Ectodermal cell (in vitro differentiated cells): ENCODE measurements at regions not wholly inside any gene's neighbourhood (a gene's known extent, or its start where the extent isn't known, plus 50 kb on each side); places are given as distances from the start of the nearest gene placed in this dataset.

Source experiments
- H3K27ac ChIP-seq: 2 replicates; pipeline ENCODE4 v1.7.0; 2013; ENCODE audit warnings: mild to moderate bottlenecking, low read depth, low read length; ENCODE audit not compliant: insufficient read depth, poor library complexity, severe bottlenecking
- H3K27me3 ChIP-seq: 2 replicates; pipeline ENCODE4 v1.7.0; 2013; ENCODE audit warnings: mild to moderate bottlenecking, low read length; ENCODE audit not compliant: insufficient read depth, control insufficient read depth, poor library complexity, severe bottlenecking
- H3K36me3 ChIP-seq: one replicate; pipeline ENCODE4 v1.7.0; 2013; ENCODE audit warnings: low read length; ENCODE audit not compliant: control insufficient read depth, insufficient read depth
- H3K4me1 ChIP-seq: one replicate; pipeline ENCODE4 v1.7.0; 2013; ENCODE audit warnings: low read length; ENCODE audit not compliant: control insufficient read depth, insufficient read depth
- H3K4me3 ChIP-seq: 2 replicates; pipeline ENCODE4 v1.7.0; 2013; ENCODE audit warnings: low read depth, low read length, control low read depth; ENCODE audit not compliant: insufficient read depth
- H3K9me3 ChIP-seq: 2 replicates; pipeline ENCODE4 v1.7.0; 2013; ENCODE audit warnings: mild to moderate bottlenecking, low read length, moderate library complexity; ENCODE audit not compliant: control insufficient read depth
- WGBS, 2 experiments: methylation state at CpG; one replicate each; pipeline ENCODE4 v1.1.7; 2013; ENCODE audit warnings: missing lambda C conversion rate in 2 of 2; 5-methylcytosine and 5-hydroxymethylcytosine counted together

GRCh38 chr4:62301500-62301899, 1101.4 kb downstream of the ADGRL3 start:
- Histone ChIP-seq H3K4me3 (no peak overlapping the region), H3K27ac (no peak overlapping the region), H3K36me3 (no peaks in the 10 kb centered on the region), H3K4me1 (no peaks in the 10 kb centered on the region), H3K9me3 (no peaks in the 10 kb centered on the region), H3K27me3 (no peaks in the 10 kb centered on the region)
- 94% methylated on average over 3 of the region's 3 CpGs for WGBS, 2 experiments

- H3K27ac ChIP-seq: no peak overlapping the region
- H3K27me3 ChIP-seq: no peaks in the 10 kb centered on the region
- no peaks in the 10 kb centered on the region for H3K4me1 ChIP-seq
- no peak overlapping the region for H3K4me3 ChIP-seq
- WGBS, 2 experiments: 100% methylated on average over 2 of the region's 2 CpGs
- no peaks in the 10 kb centered on the region for H3K9me3 ChIP-seq
- H3K36me3 ChIP-seq: no peaks in the 10 kb centered on the region
These were observed 1093.4 kb downstream of the ADGRL3 start for GRCh38 chr4:62293551-62293950.

GRCh38 chr4:62292911-62293310, 1092.8 kb downstream of the ADGRL3 start:
- Histone ChIP-seq H3K9me3 (no peaks in the 10 kb centered on the region), H3K27me3 (no peaks in the 10 kb centered on the region), H3K27ac (no peak overlapping the region), H3K4me1 (no peaks in the 10 kb centered on the region), H3K36me3 (no peaks in the 10 kb centered on the region), H3K4me3 (no peak overlapping the region)
- WGBS, 2 experiments: 94 to 96% methylated on average over 14 of the region's 14 CpGs

- no peaks in the 10 kb centered on the region for H3K4me1 ChIP-seq
- no peaks in the 10 kb centered on the region for H3K27me3 ChIP-seq
- WGBS, 2 experiments: 72 to 83% methylated on average over 3 of the region's 3 CpGs
- H3K4me3 ChIP-seq: no peak overlapping the region
- no peaks in the 10 kb centered on the region for H3K36me3 ChIP-seq
- H3K27ac ChIP-seq: no peak overlapping the region
- H3K9me3 ChIP-seq: no peaks in the 10 kb centered on the region
These were observed 1088.8 kb downstream of the ADGRL3 start for GRCh38 chr4:62288808-62289541.

- Histone ChIP-seq H3K4me1 (no peaks in the 10 kb centered on the region), H3K9me3 (no peaks in the 10 kb centered on the region), H3K27ac (no peak overlapping the region), H3K4me3 (no peak overlapping the region), H3K27me3 (no peaks in the 10 kb centered on the region), H3K36me3 (no peaks in the 10 kb centered on the region)
- WGBS, 2 experiments: 92 to 100% methylated on average over 1 of the region's 2 CpGs
These were observed 1084.9 kb downstream of the ADGRL3 start for GRCh38 chr4:62285026-62285425.

- Histone ChIP-seq H3K27ac (no peak overlapping the region), H3K9me3 (no peaks in the 10 kb centered on the region), H3K36me3 (no peaks in the 10 kb centered on the region), H3K4me3 (no peak overlapping the region), H3K4me1 (no peaks in the 10 kb centered on the region), H3K27me3 (no peaks in the 10 kb centered on the region)
These were observed 1079.6 kb downstream of the ADGRL3 start for GRCh38 chr4:62279689-62280088.

GRCh38 chr4:62275470-62275869, 1075.3 kb downstream of the ADGRL3 start:
- Histone ChIP-seq H3K4me1 (no peaks in the 10 kb centered on the region), H3K4me3 (no peak overlapping the region), H3K27me3 (no peaks in the 10 kb centered on the region), H3K9me3 (no peaks in the 10 kb centered on the region), H3K36me3 (no peaks in the 10 kb centered on the region), H3K27ac (no peak overlapping the region)

DNA sequence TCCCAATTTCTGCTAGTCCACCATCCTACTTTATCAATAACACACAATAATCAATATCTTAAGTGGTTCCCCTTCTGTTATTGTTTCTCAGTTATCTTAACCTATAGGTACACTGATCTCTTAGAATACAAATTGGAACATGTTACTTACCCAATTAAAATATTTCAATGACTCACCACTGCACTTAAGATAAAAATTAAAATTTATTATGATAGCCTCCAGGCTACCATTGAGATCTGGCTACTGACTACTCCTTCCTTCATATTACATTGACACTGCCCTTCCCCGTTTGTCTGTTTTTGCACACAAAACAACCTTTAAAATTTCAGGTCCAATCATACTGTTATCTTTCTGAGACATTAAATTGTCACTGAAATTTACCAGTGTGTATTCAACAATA, 1074.7 kb downstream of the ADGRL3 start:
- Histone ChIP-seq H3K36me3 (no peaks in the 10 kb centered on the region), H3K27ac (no peak overlapping the region), H3K4me3 (no peak overlapping the region), H3K4me1 (no peaks in the 10 kb centered on the region), H3K27me3 (no peaks in the 10 kb centered on the region), H3K9me3 (no peaks in the 10 kb centered on the region)
- 89 to 93% methylated on average over 1 of the region's 1 CpG for WGBS, 2 experiments

GRCh38 chr4:62271107-62271506, 1071.0 kb downstream of the ADGRL3 start:
- H3K36me3 ChIP-seq: no peaks in the 10 kb centered on the region
- H3K9me3 ChIP-seq: no peaks in the 10 kb centered on the region
- WGBS, 2 experiments: 92 to 96% methylated on average over 3 of the region's 4 CpGs
- no peak overlapping the region for H3K27ac ChIP-seq
- H3K4me1 ChIP-seq: no peaks in the 10 kb centered on the region
- no peak overlapping the region for H3K4me3 ChIP-seq
- H3K27me3 ChIP-seq: no peaks in the 10 kb centered on the region

DNA sequence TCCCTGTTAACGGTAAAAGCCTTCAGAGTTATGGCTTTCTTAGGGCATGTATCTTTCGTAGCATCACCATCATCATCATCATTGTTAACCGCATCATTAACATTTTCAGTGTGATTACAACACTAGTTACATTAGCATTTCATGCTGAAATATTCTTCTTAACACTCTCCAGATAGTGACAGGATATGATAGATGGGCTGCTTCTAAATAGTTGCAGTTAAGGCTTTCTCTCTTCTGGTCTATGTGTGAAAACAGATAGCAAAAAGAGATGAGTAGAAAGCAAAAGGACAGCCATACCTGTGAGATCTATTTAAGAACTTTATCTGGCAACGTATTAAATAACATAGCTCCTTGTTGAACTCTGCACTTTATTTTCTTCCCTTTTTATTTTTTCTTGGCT, 1069.8 kb downstream of the ADGRL3 start:
- 92 to 97% methylated on average over 4 of the region's 4 CpGs for WGBS, 2 experiments
- Histone ChIP-seq H3K27me3 (no peaks in the 10 kb centered on the region), H3K9me3 (no peaks in the 10 kb centered on the region), H3K36me3 (no peaks in the 10 kb centered on the region), H3K4me3 (no peak overlapping the region), H3K4me1 (no peaks in the 10 kb centered on the region), H3K27ac (no peak overlapping the region)

GRCh38 chr4:62263454-62263853, 1063.3 kb downstream of the ADGRL3 start:
- no peaks in the 10 kb centered on the region for H3K27me3 ChIP-seq
- no peaks in the 10 kb centered on the region for H3K36me3 ChIP-seq
- no peak overlapping the region for H3K4me3 ChIP-seq
- no peaks in the 10 kb centered on the region for H3K9me3 ChIP-seq
- H3K27ac ChIP-seq: no peak overlapping the region
- H3K4me1 ChIP-seq: no peaks in the 10 kb centered on the region
